MM.1S (cell line): ENCODE measurements at regions not wholly inside any gene's neighbourhood (a gene's known extent, or its start where the extent isn't known, plus 50 kb on each side); places are given as distances from the start of the nearest gene placed in this dataset.

Source experiments
- DNase-seq: peaks from one replicate; pipeline ENCODE4 v3.0.0-alpha.2; 2015
- H2AFZ ChIP-seq: fragments of 300-600 bp; sonication (generic); 2 replicates; pipeline ENCODE4 v1.6.0; 2016; ENCODE audit warnings: antibody characterized with exemption, low read length
- H3F3A ChIP-seq: fragments of 300-600 bp; sonication (generic); 2 replicates; pipeline ENCODE4 v1.6.1; 2016; ENCODE audit warnings: mild to moderate bottlenecking, antibody characterized with exemption, low read length, moderate library complexity, mixed read lengths; ENCODE audit not compliant: insufficient read depth
- H3K27ac ChIP-seq: fragments of 300-600 bp; sonication (generic); 2 replicates; pipeline ENCODE4 v1.5.1; 2016; ENCODE audit warnings: mild to moderate bottlenecking, low read length
- H3K27me3 ChIP-seq: fragments of 300-600 bp; sonication (generic); replicated peaks from 2 replicates; pipeline ENCODE4 v1.6.0; 2016; ENCODE audit warnings: low read length; ENCODE audit not compliant: insufficient read depth
- H3K36me3 ChIP-seq: fragments of 300-600 bp; sonication (generic); replicated peaks from 2 replicates; pipeline ENCODE4 v1.6.1; 2016; ENCODE audit warnings: mild to moderate bottlenecking, low read length, mixed read lengths; ENCODE audit not compliant: insufficient read depth
- H3K4me1 ChIP-seq: fragments of 300-600 bp; sonication (generic); 2 replicates; pipeline ENCODE4 v1.6.1; 2016; ENCODE audit warnings: low read length, mixed read lengths
- H3K4me2 ChIP-seq: fragments of 300-600 bp; sonication (generic); 2 replicates; pipeline ENCODE4 v1.6.0; 2016; ENCODE audit warnings: low read depth, low read length
- H3K4me3 ChIP-seq: fragments of 300-600 bp; sonication (generic); 2 replicates; pipeline ENCODE4 v1.5.1; 2016; ENCODE audit warnings: low read length, mixed read lengths
- H3K79me2 ChIP-seq: fragments of 300-600 bp; sonication (generic); 2 replicates; pipeline ENCODE4 v1.6.1; 2016; ENCODE audit warnings: mixed run types, low read length, mixed read lengths
- H3K9ac ChIP-seq: fragments of 300-600 bp; sonication (generic); 2 replicates; pipeline ENCODE4 v1.6.1; 2016; ENCODE audit warnings: low read length, mixed read lengths
- H3K9me2 ChIP-seq: fragments of 300-600 bp; sonication (generic); replicated peaks from 2 replicates; pipeline ENCODE4 v1.6.1; 2016; ENCODE audit warnings: mild to moderate bottlenecking, low read length, mixed read lengths; ENCODE audit not compliant: insufficient read depth
- H3K9me3 ChIP-seq: fragments of 300-600 bp; sonication (generic); replicated peaks from 2 replicates; pipeline ENCODE4 v1.6.1; 2016; ENCODE audit warnings: mild to moderate bottlenecking, low read length, mixed read lengths; ENCODE audit not compliant: insufficient read depth
- H4K20me1 ChIP-seq: fragments of 300-600 bp; sonication (generic); 2 replicates; pipeline ENCODE4 v1.6.1; 2016; ENCODE audit warnings: mild to moderate bottlenecking, low read length, moderate library complexity, mixed read lengths; ENCODE audit not compliant: insufficient read depth
- CTCF ChIP-seq: fragments of 300-600 bp; sonication (generic); IDR thresholded peaks from 2 replicates; pipeline ENCODE4 v1.5.1; 2016; ENCODE audit warnings: antibody characterized with exemption, low read length, mixed read lengths
- EZH2 ChIP-seq: fragments of 300-600 bp; sonication (generic); optimal IDR thresholded peaks from 2 replicates; pipeline ENCODE3; 2017; ENCODE audit warnings: low read depth, mild to moderate bottlenecking, antibody characterized with exemption, low read length, mixed read lengths
- EZH2phosphoT487 ChIP-seq: fragments of 300-600 bp; sonication (generic); IDR thresholded peaks from 2 replicates; pipeline ENCODE4 v1.6.1; 2018; ENCODE audit warnings: antibody characterized with exemption, low read length

GRCh38 chr9:135374591-135374990 is 105.0 kb upstream of the PPP1R26 start:
- Histone ChIP-seq H3K79me2 (no peaks in the 10 kb centered on the region), H3K36me3 (no peaks in the 10 kb centered on the region), H3K9me2 (no peaks in the 10 kb centered on the region), H3K9ac (no peak overlapping the region), H2AFZ (no peak overlapping the region), H3K9me3 (no peaks in the 10 kb centered on the region), H3K4me2 (no peak overlapping the region), H4K20me1 (no peaks in the 10 kb centered on the region), H3K4me3 (no peak overlapping the region), H3F3A (no peaks in the 10 kb centered on the region), H3K27ac (no peak overlapping the region), H3K27me3 (peaks cover 94% of the 10 kb centered on the region), H3K4me1 (no peaks in the 10 kb centered on the region)
- no peak for TF ChIP-seq CTCF
- TF ChIP-seq EZH2phosphoT487 = no peak
- no peak for TF ChIP-seq EZH2
- DNase-seq = no peak

- no peak for TF ChIP-seq EZH2phosphoT487
- no peak for TF ChIP-seq EZH2
- TF ChIP-seq CTCF = no peak
- no peak for DNase-seq
- H3F3A ChIP-seq = no peaks in the 10 kb centered on the region
- no peak overlapping the region for H3K4me3 ChIP-seq
- H3K4me1 ChIP-seq = no peaks in the 10 kb centered on the region
- H3K27ac ChIP-seq = no peak overlapping the region
- no peaks in the 10 kb centered on the region for H3K36me3 ChIP-seq
- H3K9ac ChIP-seq = no peak overlapping the region
- no peak overlapping the region for H2AFZ ChIP-seq
- no peaks in the 10 kb centered on the region for H3K9me3 ChIP-seq
- no peaks in the 10 kb centered on the region for H3K9me2 ChIP-seq
- no peak overlapping the region for H3K4me2 ChIP-seq
- H4K20me1 ChIP-seq = no peaks in the 10 kb centered on the region
- H3K27me3 ChIP-seq = peaks cover 94% of the 10 kb centered on the region
- no peaks in the 10 kb centered on the region for H3K79me2 ChIP-seq
These were observed 104.6 kb upstream of the PPP1R26 start for GRCh38 chr9:135375001-135375400.

- no peak for TF ChIP-seq CTCF
- no peak for TF ChIP-seq EZH2
- no peak for TF ChIP-seq EZH2phosphoT487
- no peaks in the 10 kb centered on the region for H3K36me3 ChIP-seq
These were observed 102.9 kb upstream of the PPP1R26 start for GRCh38 chr9:135376511-135377265.

More at GRCh38 chr9:135376511-135377265, 102.9 kb upstream of the PPP1R26 start:
- DNase-seq = no peak
- H3K9me2 ChIP-seq = no peaks in the 10 kb centered on the region
- no peak overlapping the region for H3K4me3 ChIP-seq
- no peak overlapping the region for H3K27ac ChIP-seq
- H3K27me3 ChIP-seq = peaks cover 94% of the 10 kb centered on the region
- no peaks in the 10 kb centered on the region for H3K9me3 ChIP-seq
- H3K9ac ChIP-seq = no peak overlapping the region
- no peaks in the 10 kb centered on the region for H3K4me1 ChIP-seq
- H3K79me2 ChIP-seq = no peaks in the 10 kb centered on the region
- no peaks in the 10 kb centered on the region for H4K20me1 ChIP-seq
- no peak overlapping the region for H3K4me2 ChIP-seq
- no peak overlapping the region for H2AFZ ChIP-seq
- no peaks in the 10 kb centered on the region for H3F3A ChIP-seq
